ENCODE measurements at regions not wholly inside any gene's neighbourhood (a gene's known extent, or its start where the extent isn't known, plus 50 kb on each side); places are given as distances from the start of the nearest gene placed in this dataset.
A peak's percentile ranks its signal among the peaks of the same experiment; 100 is the strongest.

DNA sequence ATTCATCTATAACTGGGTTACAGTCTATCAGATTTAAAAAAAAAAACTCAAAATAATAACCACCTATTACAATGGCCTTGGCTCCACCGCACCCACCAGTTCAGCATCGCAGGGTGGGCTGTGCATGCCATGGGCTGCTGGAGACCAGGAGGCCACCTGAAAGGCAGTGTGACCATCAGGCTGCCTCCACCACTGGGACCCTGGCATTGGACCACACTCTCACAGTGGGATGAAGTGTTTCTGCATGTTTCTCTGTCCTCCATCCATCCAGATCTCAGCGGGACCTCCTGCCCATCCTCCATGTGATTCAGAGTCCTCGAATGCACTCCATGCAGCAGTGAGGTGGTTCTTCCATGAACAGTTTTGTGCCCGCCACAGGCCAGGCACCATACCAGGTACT lies 206.1 kb upstream of the CST7 start:
- POLR2A ChIA-PET, result no interaction called here
- Mint-ChIP-seq H3K36me3 (no peaks in the 10 kb centered on the region), H3K27me3 (peaks cover 0 to 3% (median 0%) of the 10 kb centered on the region in 5 donors), H3K27ac (no peak overlapping the region), H3K9me3 (no peaks in the 10 kb centered on the region), H3K4me1 (peaks cover 6 to 28% (median 19%) of the 10 kb centered on the region in 4 donors), H3K4me3 (no peak overlapping the region)
- DNase-seq, result no peak
- no peak for ATAC-seq

DNA sequence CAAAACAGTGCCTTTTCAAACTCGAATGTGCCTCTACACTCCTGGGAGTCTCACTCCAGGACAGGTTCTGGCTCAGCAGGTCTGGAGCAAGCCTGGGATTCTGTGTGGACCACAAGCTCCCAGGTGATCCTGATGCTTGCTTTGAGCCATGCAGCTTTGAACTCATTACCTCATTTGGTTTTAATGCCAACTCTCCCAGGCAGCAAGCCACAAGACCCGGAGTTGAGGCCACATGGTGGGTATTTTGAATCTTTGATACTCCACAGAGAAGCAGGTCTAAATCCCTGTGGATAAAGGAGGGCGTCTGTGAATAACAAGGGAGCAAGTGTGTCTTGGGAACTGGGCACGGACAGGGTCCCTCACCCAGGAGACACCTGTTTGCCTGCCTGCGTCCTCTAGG lies 205.4 kb upstream of the CST7 start:
- DNase-seq (no peak), ATAC-seq (no peak)
- H3K4me1 Mint-ChIP-seq, result peaks cover 6 to 28% (median 19%) of the 10 kb centered on the region in 4 donors
- H3K4me3 Mint-ChIP-seq, result no peak overlapping the region
- no peaks in the 10 kb centered on the region for H3K36me3 Mint-ChIP-seq
- POLR2A ChIA-PET, result no interaction called here
- H3K27ac Mint-ChIP-seq, result no peak overlapping the region
- no peaks in the 10 kb centered on the region for H3K9me3 Mint-ChIP-seq
- peaks cover 0 to 4% (median 0%) of the 10 kb centered on the region in 5 donors for H3K27me3 Mint-ChIP-seq

DNA sequence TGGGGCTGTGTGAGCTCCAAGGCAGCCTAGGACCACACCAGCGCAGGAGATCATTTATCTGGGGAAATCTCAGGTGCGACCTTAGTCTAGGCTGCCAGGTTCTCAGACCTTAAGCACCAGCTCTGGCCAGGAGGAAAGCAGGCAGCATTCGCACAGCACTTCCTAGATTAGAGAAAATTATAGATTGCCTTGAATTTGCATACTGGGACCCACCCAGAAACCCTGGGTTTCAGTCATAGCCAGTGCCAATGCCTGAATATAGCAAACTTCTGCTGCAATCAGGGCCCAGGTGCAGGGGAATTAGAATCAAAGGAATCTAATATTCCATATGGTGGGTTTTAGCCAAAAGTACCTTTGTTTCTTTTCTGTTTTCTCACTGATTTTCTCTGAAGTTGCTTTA lies 204.3 kb upstream of the CST7 start:
- POLR2A ChIA-PET, result no interaction called here

DNA sequence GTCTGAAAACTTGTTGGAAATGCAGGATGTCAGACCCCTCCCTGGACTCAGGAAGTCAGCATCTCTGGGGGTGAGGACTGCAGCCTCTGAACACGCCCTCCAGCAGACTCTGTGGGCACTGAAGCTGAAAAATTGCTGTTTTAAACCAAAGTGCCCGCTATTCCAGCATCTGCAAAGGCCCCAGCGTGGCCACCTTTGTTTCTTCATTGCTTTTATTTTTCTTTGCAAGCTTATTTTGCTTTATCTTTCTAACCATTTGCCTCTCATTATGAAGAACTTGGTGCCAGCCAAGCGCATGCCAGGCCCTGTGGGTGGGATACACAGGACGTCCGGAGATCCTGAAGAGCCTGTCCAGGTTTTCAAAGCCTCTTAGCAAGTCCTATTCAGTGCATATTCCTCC lies 203.9 kb upstream of the CST7 start:
- Mint-ChIP-seq H3K4me3 (no peak overlapping the region), H3K27ac (no peak overlapping the region), H3K4me1 (peaks cover 0 to 15% (median 7%) of the 10 kb centered on the region in 4 donors), H3K36me3 (peaks cover 0 to 3% (median 0%) of the 10 kb centered on the region in 3 donors), H3K9me3 (peaks cover 0 to 3% (median 0%) of the 10 kb centered on the region in 9 donors), H3K27me3 (peaks cover 0 to 4% (median 0%) of the 10 kb centered on the region in 5 donors)
- POLR2A ChIA-PET, result no interaction called here
- no peak for DNase-seq
- ATAC-seq, result no peak

More for the DNA sequence above, 204.3 kb upstream of the CST7 start:
- no peak for DNase-seq
- Mint-ChIP-seq H3K36me3 (peaks cover 0 to 3% (median 0%) of the 10 kb centered on the region in 3 donors), H3K27ac (no peak overlapping the region), H3K9me3 (peaks cover 0 to 3% (median 0%) of the 10 kb centered on the region in 9 donors), H3K4me1 (peaks cover 0 to 17% (median 9%) of the 10 kb centered on the region in 4 donors), H3K4me3 (no peak overlapping the region), H3K27me3 (peaks cover 0 to 4% (median 0%) of the 10 kb centered on the region in 5 donors)
- no peak for ATAC-seq

DNA sequence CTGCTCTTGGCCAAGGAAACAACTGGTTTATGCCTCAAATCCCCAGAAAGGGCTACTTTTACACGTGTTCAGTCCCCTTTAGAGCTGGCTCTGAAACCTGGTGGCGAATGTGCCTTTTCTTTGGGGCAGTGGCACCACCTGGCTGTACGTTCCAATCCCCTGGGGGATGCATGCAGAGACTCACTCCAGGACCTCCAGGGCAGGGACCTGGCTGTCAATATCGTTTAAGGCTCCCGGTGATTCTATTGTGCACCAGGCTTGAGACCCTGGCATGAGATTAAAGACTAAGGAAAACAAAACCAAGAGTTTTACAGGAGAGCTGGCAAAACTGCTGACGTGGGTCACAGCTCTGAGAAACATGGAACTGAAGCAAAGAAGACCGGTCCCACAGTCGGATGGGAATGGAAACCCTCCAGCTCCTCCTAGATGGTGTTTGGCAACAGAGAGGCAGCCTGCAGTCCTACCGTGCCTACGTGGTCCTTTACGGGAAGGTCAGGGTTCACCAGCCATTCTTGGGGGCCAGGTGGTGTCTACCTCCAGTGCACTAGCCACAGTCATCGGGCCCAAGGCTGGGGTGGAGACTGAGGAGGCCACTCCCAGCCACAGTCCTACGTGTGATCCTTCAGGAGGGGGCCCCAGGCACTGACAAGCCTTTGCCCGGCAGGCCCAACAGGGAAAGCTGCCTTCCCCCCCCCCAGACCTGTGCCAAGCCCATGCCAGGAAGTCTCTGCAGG lies 203.3 kb upstream of the CST7 start:
- Mint-ChIP-seq H3K9me3 (peaks cover 0 to 3% (median 0%) of the 10 kb centered on the region in 9 donors), H3K4me3 (no peak overlapping the region), H3K36me3 (peaks cover 0 to 3% (median 0%) of the 10 kb centered on the region in 3 donors), H3K4me1 (peaks cover 0 to 9% (median 4%) of the 10 kb centered on the region in 4 donors), H3K27me3 (peaks cover 0 to 4% (median 0%) of the 10 kb centered on the region in 5 donors), H3K27ac (no peak overlapping the region)
- POLR2A ChIA-PET, result no interaction called here
- no peak for DNase-seq
- ATAC-seq, result no peak

DNA sequence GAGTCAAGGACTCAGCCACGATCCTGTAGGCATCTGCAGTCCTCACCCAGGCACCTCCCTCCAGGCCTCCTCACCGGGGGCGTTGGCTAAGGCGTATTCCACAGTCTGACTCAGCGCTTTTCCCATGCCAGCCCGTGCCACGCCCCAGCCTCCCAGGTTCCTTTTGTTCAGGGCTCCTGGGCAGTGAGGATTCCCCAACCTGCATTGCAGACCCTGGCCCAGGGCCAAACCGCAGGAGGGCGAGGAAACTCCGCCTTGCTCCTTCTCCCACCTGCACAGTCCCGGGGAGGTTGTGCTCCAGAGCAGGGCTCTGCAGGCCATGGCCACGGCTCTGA lies 202.8 kb upstream of the CST7 start:
- ATAC-seq (no peak), DNase-seq (no peak)
- peaks cover 0 to 4% (median 0%) of the 10 kb centered on the region in 5 donors for H3K27me3 Mint-ChIP-seq
- POLR2A ChIA-PET, result no interaction called here
- H3K9me3 Mint-ChIP-seq, result peaks cover 0 to 3% (median 0%) of the 10 kb centered on the region in 9 donors
- peaks cover 0 to 3% (median 0%) of the 10 kb centered on the region in 3 donors for H3K36me3 Mint-ChIP-seq
- H3K27ac Mint-ChIP-seq, result no peak overlapping the region
- H3K4me1 Mint-ChIP-seq, result peaks cover 0 to 9% (median 4%) of the 10 kb centered on the region in 4 donors
- H3K4me3 Mint-ChIP-seq, result no peak overlapping the region

DNA sequence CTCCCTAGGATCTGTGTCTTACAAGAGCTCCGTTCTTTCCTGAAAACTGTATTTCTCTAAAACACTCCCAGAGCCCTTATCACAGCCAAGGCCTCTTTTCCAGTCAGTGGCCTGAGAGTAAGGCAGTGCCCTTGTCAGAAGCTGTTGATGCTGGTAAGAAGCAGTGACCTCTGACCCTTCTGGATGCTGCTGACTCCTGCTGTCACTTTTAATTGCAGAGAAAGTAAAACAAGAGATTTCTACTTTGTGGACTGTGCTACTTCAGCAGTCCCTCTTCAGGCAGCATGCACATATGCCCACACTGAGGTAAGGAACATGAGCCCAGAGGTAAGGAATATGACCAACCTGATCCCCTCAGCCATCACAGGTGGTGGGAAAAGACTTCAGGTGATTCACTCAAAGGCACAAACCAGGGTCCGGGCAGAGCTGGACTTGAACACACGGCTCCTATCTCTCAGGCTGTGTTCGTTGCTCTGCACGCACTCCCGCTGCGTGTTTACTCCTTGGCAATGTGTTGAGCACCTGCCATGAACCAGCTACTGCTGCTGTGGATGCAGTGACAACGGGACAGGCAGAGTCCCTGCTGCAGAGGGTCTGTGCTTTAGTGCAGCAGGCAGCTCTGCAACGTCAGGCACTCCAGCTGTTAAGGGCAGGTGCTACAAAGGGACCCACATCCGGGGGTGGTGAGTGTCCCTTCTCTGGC lies 201.9 kb upstream of the CST7 start:
- Mint-ChIP-seq H3K4me1 (peaks cover 0 to 9% (median 4%) of the 10 kb centered on the region in 4 donors), H3K36me3 (peaks cover 0 to 3% (median 0%) of the 10 kb centered on the region in 3 donors), H3K9me3 (peaks cover 0 to 3% (median 0%) of the 10 kb centered on the region in 9 donors), H3K4me3 (peak overlapping the region in 1 of 10 donors; percentile 15), H3K27me3 (peaks cover 0 to 4% (median 0%) of the 10 kb centered on the region in 5 donors), H3K27ac (no peak overlapping the region)
- no peak for DNase-seq
- POLR2A ChIA-PET, result no interaction called here
- no peak for ATAC-seq

DNA sequence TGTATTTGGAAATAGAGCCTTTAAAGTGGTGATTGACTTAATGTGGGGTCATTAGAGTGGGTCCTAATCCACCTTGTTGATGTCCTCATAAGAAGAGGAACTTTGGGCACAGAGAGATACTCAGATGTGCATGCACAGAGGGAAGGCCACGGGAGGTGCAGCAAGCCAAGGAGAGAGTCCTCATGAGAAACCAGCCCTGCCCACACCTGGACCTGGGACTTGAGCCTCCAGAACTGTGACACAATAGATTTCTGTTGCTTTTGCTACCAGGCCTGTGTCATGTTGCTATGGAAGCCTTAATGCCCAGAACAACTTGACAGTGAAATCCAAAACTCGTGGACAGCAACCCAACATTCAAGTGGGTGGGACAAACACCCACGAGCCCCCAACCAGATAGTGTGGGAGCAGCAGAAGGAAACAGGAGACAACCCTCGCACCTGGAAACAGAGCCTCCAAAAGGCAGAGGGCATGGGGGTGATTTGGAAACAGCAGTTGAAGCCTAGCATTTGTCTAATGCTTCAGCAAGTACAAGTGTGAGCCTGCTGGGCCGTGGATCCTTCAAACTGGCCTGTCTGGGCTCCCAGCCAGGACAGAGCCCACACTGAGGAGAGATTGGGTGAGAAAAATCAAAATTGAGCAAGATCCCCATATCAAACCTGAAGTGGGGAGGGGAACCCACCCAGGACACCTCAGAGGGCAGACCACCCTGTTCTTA lies 201.0 kb upstream of the CST7 start:
- peaks cover 0 to 4% (median 0%) of the 10 kb centered on the region in 5 donors for H3K27me3 Mint-ChIP-seq
- H3K4me1 Mint-ChIP-seq, result peaks cover 0 to 9% (median 4%) of the 10 kb centered on the region in 4 donors
- H3K27ac Mint-ChIP-seq, result no peak overlapping the region
- POLR2A ChIA-PET, result no interaction called here
- peaks cover 0 to 3% (median 0%) of the 10 kb centered on the region in 3 donors for H3K36me3 Mint-ChIP-seq
- ATAC-seq, result no peak
- peaks cover 0 to 3% (median 0%) of the 10 kb centered on the region in 9 donors for H3K9me3 Mint-ChIP-seq
- no peak for DNase-seq
- no peak overlapping the region for H3K4me3 Mint-ChIP-seq

DNA sequence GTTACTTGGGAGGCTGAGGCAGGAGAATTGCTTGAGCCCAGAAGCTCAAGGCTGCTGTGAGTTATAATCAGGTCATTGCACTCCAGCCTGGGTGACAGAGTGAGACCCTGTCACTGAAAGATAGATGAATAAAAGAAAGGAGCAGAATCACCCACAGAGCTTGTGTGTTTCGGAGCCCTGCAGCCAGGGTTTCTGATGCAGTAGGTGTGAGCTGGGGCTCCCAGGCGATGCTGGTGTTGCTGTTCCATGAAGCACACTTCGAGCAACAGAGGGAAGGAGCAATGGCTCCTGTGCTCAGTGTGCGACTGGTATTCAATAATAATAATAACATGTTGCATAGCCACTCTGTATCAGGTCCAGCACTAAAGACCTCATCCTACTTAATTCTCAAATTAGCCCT lies 197.5 kb upstream of the CST7 start:
- Mint-ChIP-seq H3K36me3 (peaks cover 0 to 3% (median 0%) of the 10 kb centered on the region in 3 donors), H3K27ac (no peak overlapping the region), H3K9me3 (peaks cover 0 to 3% (median 0%) of the 10 kb centered on the region in 9 donors), H3K4me3 (no peak overlapping the region), H3K4me1 (peaks cover 0 to 11% (median 4%) of the 10 kb centered on the region in 4 donors), H3K27me3 (peaks cover 0 to 5% (median 3%) of the 10 kb centered on the region in 5 donors)
- ATAC-seq (no peak), DNase-seq (no peak)
- POLR2A ChIA-PET, result no interaction called here

DNA sequence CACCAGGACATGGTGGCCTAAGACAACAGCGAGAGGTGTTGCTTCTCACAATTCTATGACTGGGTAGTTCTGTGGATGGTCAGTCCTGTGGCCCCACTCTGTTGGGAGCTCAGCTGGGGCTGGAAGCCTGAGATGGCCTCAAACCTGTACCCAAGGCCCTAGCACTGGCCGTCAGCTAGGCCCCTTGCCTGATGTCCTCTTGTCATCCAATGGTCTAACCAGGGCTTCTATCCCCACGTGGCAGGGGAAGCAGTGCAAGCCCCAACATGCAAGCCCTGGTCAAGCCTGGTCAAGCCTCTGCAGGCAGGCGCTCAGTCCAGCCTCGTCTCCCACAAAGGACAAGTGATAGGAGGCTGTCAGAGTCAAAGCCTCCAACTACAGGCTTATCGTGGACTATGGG lies 196.5 kb upstream of the CST7 start:
- Mint-ChIP-seq H3K9me3 (peaks cover 0 to 3% (median 0%) of the 10 kb centered on the region in 9 donors), H3K36me3 (peaks cover 0 to 3% (median 0%) of the 10 kb centered on the region in 3 donors), H3K27me3 (peaks cover 0 to 10% (median 1%) of the 10 kb centered on the region in 5 donors), H3K4me1 (peaks cover 0 to 3% (median under 1%) of the 10 kb centered on the region in 4 donors), H3K4me3 (no peak overlapping the region), H3K27ac (no peak overlapping the region)
- POLR2A ChIA-PET, result no interaction called here
- peak in 1 of 10 donors; percentile 54 for DNase-seq
- no peak for ATAC-seq

DNA sequence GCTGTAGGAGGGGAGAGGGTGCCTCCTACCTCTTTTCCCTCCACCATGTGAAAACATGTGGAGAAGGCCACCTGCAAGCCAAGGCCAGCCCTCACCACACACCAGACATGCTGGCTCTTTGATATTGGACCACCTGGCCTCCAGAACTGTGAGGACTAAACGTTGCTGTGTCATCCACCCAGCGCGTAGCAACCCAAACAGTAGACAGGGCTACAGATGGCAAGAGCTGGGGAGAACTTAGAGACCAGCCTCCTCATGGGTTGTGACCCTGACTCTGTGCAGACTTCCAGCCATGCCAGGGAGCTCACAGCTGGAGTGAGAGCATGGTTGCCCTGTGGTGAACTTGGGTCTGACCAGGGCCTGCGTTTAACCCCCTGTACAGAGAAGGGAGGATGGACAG lies 195.9 kb upstream of the CST7 start:
- Mint-ChIP-seq H3K4me3 (no peak overlapping the region), H3K27me3 (peaks cover 0 to 10% (median 1%) of the 10 kb centered on the region in 5 donors), H3K9me3 (peaks cover 0 to 3% (median 0%) of the 10 kb centered on the region in 9 donors), H3K27ac (no peak overlapping the region), H3K36me3 (peaks cover 0 to 3% (median 0%) of the 10 kb centered on the region in 3 donors), H3K4me1 (peaks cover 0 to 3% (median 0%) of the 10 kb centered on the region in 4 donors)
- POLR2A ChIA-PET, result no interaction called here
- DNase-seq (no peak), ATAC-seq (no peak)

DNA sequence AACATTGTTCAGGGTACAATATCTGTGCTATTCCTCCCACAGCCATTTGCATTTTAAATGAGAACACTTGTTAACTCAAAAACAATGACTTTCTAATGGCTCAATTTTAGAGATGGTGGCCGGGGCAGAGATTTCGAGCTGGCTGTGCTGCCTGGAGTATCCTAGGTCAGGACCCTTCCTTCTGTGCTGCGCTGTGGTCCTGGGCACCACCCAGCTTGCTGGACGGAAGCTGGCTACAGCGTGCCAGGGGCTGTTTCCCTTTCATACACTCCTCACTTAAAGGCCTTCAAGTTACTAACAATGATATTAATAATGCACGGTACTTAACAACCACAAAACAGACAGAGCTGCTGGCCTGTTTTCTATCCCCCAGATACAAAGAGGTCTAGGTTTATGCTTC lies 194.4 kb upstream of the CST7 start:
- Mint-ChIP-seq H3K4me3 (no peak overlapping the region), H3K27ac (no peak overlapping the region), H3K36me3 (no peaks in the 10 kb centered on the region), H3K27me3 (peaks cover 1 to 10% (median 1%) of the 10 kb centered on the region in 5 donors), H3K9me3 (peaks cover 0 to 2% (median 0%) of the 10 kb centered on the region in 9 donors), H3K4me1 (peaks cover 0 to 3% (median 0%) of the 10 kb centered on the region in 4 donors)
- POLR2A ChIA-PET, result no interaction called here
- ATAC-seq (no peak), DNase-seq (no peak)

Measured in naive thymus-derived CD8-positive, alpha-beta T cell (primary cell).